MM.1S (cell line): ENCODE measurements at regions not wholly inside any gene's neighbourhood (a gene's known extent, or its start where the extent isn't known, plus 50 kb on each side); places are given as distances from the start of the nearest gene placed in this dataset.

Experiments
- DNase-seq: peaks from one replicate; pipeline ENCODE4 v3.0.0-alpha.2; 2015
- H2AFZ ChIP-seq: fragments of 300-600 bp; sonication (generic); 2 replicates; pipeline ENCODE4 v1.6.0; 2016; ENCODE audit warnings: antibody characterized with exemption, low read length
- H3F3A ChIP-seq: fragments of 300-600 bp; sonication (generic); 2 replicates; pipeline ENCODE4 v1.6.1; 2016; ENCODE audit warnings: mild to moderate bottlenecking, antibody characterized with exemption, low read length, moderate library complexity, mixed read lengths; ENCODE audit not compliant: insufficient read depth
- H3K27ac ChIP-seq: fragments of 300-600 bp; sonication (generic); 2 replicates; pipeline ENCODE4 v1.5.1; 2016; ENCODE audit warnings: mild to moderate bottlenecking, low read length
- H3K27me3 ChIP-seq: fragments of 300-600 bp; sonication (generic); replicated peaks from 2 replicates; pipeline ENCODE4 v1.6.0; 2016; ENCODE audit warnings: low read length; ENCODE audit not compliant: insufficient read depth
- H3K36me3 ChIP-seq: fragments of 300-600 bp; sonication (generic); replicated peaks from 2 replicates; pipeline ENCODE4 v1.6.1; 2016; ENCODE audit warnings: mild to moderate bottlenecking, low read length, mixed read lengths; ENCODE audit not compliant: insufficient read depth
- H3K4me1 ChIP-seq: fragments of 300-600 bp; sonication (generic); 2 replicates; pipeline ENCODE4 v1.6.1; 2016; ENCODE audit warnings: low read length, mixed read lengths
- H3K4me2 ChIP-seq: fragments of 300-600 bp; sonication (generic); 2 replicates; pipeline ENCODE4 v1.6.0; 2016; ENCODE audit warnings: low read depth, low read length
- H3K4me3 ChIP-seq: fragments of 300-600 bp; sonication (generic); 2 replicates; pipeline ENCODE4 v1.5.1; 2016; ENCODE audit warnings: low read length, mixed read lengths
- H3K79me2 ChIP-seq: fragments of 300-600 bp; sonication (generic); 2 replicates; pipeline ENCODE4 v1.6.1; 2016; ENCODE audit warnings: mixed run types, low read length, mixed read lengths
- H3K9ac ChIP-seq: fragments of 300-600 bp; sonication (generic); 2 replicates; pipeline ENCODE4 v1.6.1; 2016; ENCODE audit warnings: low read length, mixed read lengths
- H3K9me2 ChIP-seq: fragments of 300-600 bp; sonication (generic); replicated peaks from 2 replicates; pipeline ENCODE4 v1.6.1; 2016; ENCODE audit warnings: mild to moderate bottlenecking, low read length, mixed read lengths; ENCODE audit not compliant: insufficient read depth
- H3K9me3 ChIP-seq: fragments of 300-600 bp; sonication (generic); replicated peaks from 2 replicates; pipeline ENCODE4 v1.6.1; 2016; ENCODE audit warnings: mild to moderate bottlenecking, low read length, mixed read lengths; ENCODE audit not compliant: insufficient read depth
- H4K20me1 ChIP-seq: fragments of 300-600 bp; sonication (generic); 2 replicates; pipeline ENCODE4 v1.6.1; 2016; ENCODE audit warnings: mild to moderate bottlenecking, low read length, moderate library complexity, mixed read lengths; ENCODE audit not compliant: insufficient read depth
- CTCF ChIP-seq: fragments of 300-600 bp; sonication (generic); IDR thresholded peaks from 2 replicates; pipeline ENCODE4 v1.5.1; 2016; ENCODE audit warnings: antibody characterized with exemption, low read length, mixed read lengths
- EZH2 ChIP-seq: fragments of 300-600 bp; sonication (generic); optimal IDR thresholded peaks from 2 replicates; pipeline ENCODE3; 2017; ENCODE audit warnings: low read depth, mild to moderate bottlenecking, antibody characterized with exemption, low read length, mixed read lengths
- EZH2phosphoT487 ChIP-seq: fragments of 300-600 bp; sonication (generic); IDR thresholded peaks from 2 replicates; pipeline ENCODE4 v1.6.1; 2018; ENCODE audit warnings: antibody characterized with exemption, low read length

DNA sequence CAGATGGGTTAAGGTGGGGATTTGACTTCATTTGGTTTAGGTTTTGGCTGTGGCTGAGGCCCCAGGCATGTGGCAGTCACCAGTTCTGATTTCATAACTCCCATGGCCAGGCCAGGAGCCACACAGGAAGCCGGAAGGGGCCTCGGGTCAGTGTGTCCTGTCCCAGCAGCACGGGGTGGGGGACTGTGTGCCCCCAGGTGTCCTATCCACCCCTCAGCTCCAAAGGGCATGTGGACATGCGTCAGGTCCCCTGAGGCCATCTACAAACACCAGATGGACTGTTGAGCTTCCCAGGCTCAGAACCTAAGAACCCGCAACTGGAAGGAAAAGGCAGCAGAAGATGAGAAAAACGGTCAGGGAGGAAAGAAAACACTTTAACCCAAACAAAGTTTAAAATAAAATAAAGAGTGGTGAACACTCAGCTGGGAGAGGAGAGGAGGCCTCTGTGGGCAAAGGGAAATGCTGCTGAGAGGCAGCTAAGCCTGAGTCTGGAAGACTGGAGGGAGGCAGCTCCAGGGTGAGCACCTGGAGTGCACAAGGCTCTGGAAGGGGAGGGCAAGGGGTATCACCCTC lies 260.8 kb downstream of the AUH start:
- Histone ChIP-seq H4K20me1 (no peaks in the 10 kb centered on the region), H3K4me3 (peak overlapping the region; percentile 63), H3K9me2 (no peaks in the 10 kb centered on the region), H3K9ac (peak overlapping the region; percentile 92), H3K27me3 (no peaks in the 10 kb centered on the region), H3K9me3 (no peaks in the 10 kb centered on the region), H3K27ac (peak overlapping the region; percentile 92), H3K4me2 (peak overlapping the region; percentile 85), H3K4me1 (peaks cover 38% of the 10 kb centered on the region), H2AFZ (no peak overlapping the region), H3K79me2 (peaks cover 10% of the 10 kb centered on the region), H3K36me3 (no peaks in the 10 kb centered on the region), H3F3A (peaks cover 31% of the 10 kb centered on the region)
- DNase-seq: no peak
- TF ChIP-seq CTCF: no peak
- TF ChIP-seq EZH2phosphoT487: no peak
- no peak for TF ChIP-seq EZH2

- DNase-seq: peak; percentile 95
- H3K9me2 ChIP-seq: no peaks in the 10 kb centered on the region
- peak overlapping the region; percentile 63 for H3K4me3 ChIP-seq
- H3K9me3 ChIP-seq: no peaks in the 10 kb centered on the region
- H3F3A ChIP-seq: peaks cover 31% of the 10 kb centered on the region
- no peaks in the 10 kb centered on the region for H4K20me1 ChIP-seq
- no peak overlapping the region for H2AFZ ChIP-seq
- H3K27ac ChIP-seq: peak overlapping the region; percentile 92
- H3K27me3 ChIP-seq: no peaks in the 10 kb centered on the region
- peaks cover 38% of the 10 kb centered on the region for H3K4me1 ChIP-seq
- no peaks in the 10 kb centered on the region for H3K36me3 ChIP-seq
- peaks cover 10% of the 10 kb centered on the region for H3K79me2 ChIP-seq
- H3K4me2 ChIP-seq: peak overlapping the region; percentile 85
- TF ChIP-seq EZH2phosphoT487 (no peak), CTCF (no peak), EZH2 (no peak)
- peak overlapping the region; percentile 92 for H3K9ac ChIP-seq
Measured at GRCh38 chr9:91101611-91102168, 260.0 kb downstream of the AUH start.

GRCh38 chr9:91102269-91102668 lies 259.4 kb downstream of the AUH start:
- peaks cover 31% of the 10 kb centered on the region for H3F3A ChIP-seq
- H4K20me1 ChIP-seq: no peaks in the 10 kb centered on the region
- H3K9me2 ChIP-seq: no peaks in the 10 kb centered on the region
- H3K79me2 ChIP-seq: peaks cover 10% of the 10 kb centered on the region
- DNase-seq: no peak
- H2AFZ ChIP-seq: no peak overlapping the region
- no peak for TF ChIP-seq CTCF
- TF ChIP-seq EZH2: no peak
- TF ChIP-seq EZH2phosphoT487: no peak
- H3K36me3 ChIP-seq: no peaks in the 10 kb centered on the region
- peak overlapping the region; percentile 57 for H3K9ac ChIP-seq
- H3K9me3 ChIP-seq: no peaks in the 10 kb centered on the region
- peak overlapping the region; percentile 92 for H3K27ac ChIP-seq
- H3K4me2 ChIP-seq: peak overlapping the region; percentile 85
- peaks cover 38% of the 10 kb centered on the region for H3K4me1 ChIP-seq
- H3K4me3 ChIP-seq: no peak overlapping the region; the same call in 1 of the 2 replicates
- H3K27me3 ChIP-seq: no peaks in the 10 kb centered on the region
